ENCODE measurements at regions not wholly inside any gene's neighbourhood (a gene's known extent, or its start where the extent isn't known, plus 50 kb on each side); places are given as distances from the start of the nearest gene placed in this dataset.

GRCh38 chr1:98276514-98276913 lies 355.7 kb upstream of the DPYD start:
- TF ChIP-seq POLR2A (IDR thresholded peaks at IDR 0.05) (no peak), CTCF (IDR thresholded peaks at IDR 0.05) (no peak), EP300 (IDR thresholded peaks at IDR 0.05) (no peak)

All from ovary (tissue), 3 donors.